ENCODE measurements at regions not wholly inside any gene's neighbourhood (a gene's known extent, or its start where the extent isn't known, plus 50 kb on each side); places are given as distances from the start of the nearest gene placed in this dataset.
"Not testable (repeated sequence)": the region's sequence is repeated elsewhere in the genome, so short reads cannot be mapped to it uniquely, and the experiment has no call there.

GRCh38 chrX:41033299-41033698 lies 51.9 kb upstream of the USP9X start:
- no peaks in the 10 kb centered on the region for H3K36me3 ChIP-seq
- H3K9me3 ChIP-seq: no peaks in the 10 kb centered on the region
- DNase-seq (no peak), ATAC-seq (ENCODE audit: low FRiP score in 2 of 2) (no peak)
- no peak overlapping the region for H3K4me3 ChIP-seq
- H3K27me3 ChIP-seq: no peaks in the 10 kb centered on the region
- TF ChIP-seq CTCF (IDR thresholded peaks at IDR 0.05) (no peak), POLR2AphosphoS5 (IDR thresholded peaks at IDR 0.05) (no peak), EP300 (IDR thresholded peaks at IDR 0.05) (no peak), POLR2A (IDR thresholded peaks at IDR 0.05) (no peak)
- no peak overlapping the region for H3K27ac ChIP-seq
- no peaks in the 10 kb centered on the region for H3K4me1 ChIP-seq

GRCh38 chrX:41034902-41035301 lies 50.3 kb upstream of the USP9X start:
- ATAC-seq (ENCODE audit: low FRiP score in 2 of 2); H3K27me3 ChIP-seq; H3K27ac ChIP-seq; DNase-seq; H3K9me3 ChIP-seq; H3K36me3 ChIP-seq; H3K4me3 ChIP-seq; H3K4me1 ChIP-seq: not testable (repeated sequence)
- WGBS, 2 donors: 90 to 92% methylated on average over 3 to 5 of the region's 5 CpGs

All from upper lobe of left lung (tissue), 6 donors.